H1 (cell line): ENCODE measurements at regions not wholly inside any gene's neighbourhood (a gene's known extent, or its start where the extent isn't known, plus 50 kb on each side); places are given as distances from the start of the nearest gene placed in this dataset.

ENCODE experiments used
- CTCF ChIA-PET: fragments of 300-600 bp; sonication (Branson Sonifier 250); formaldehyde crosslinking; loops from one replicate; lab custom pipeline; 2021; ENCODE audit not compliant: partially characterized antibody; lab: Charles Lee
- POLR2A ChIA-PET: fragments of 300-600 bp; sonication (Branson Sonifier 250); formaldehyde crosslinking; loops from one replicate; lab custom pipeline; 2021; ENCODE audit warnings: inconsistent platforms; ENCODE audit not compliant: partially characterized antibody; lab: Charles Lee
- DNase-seq, 2 experiments: peaks; one replicate each; pipeline versions ENCODE4 v3.0.0 to v3.0.0-alpha.2; 2010 to 2022; ENCODE audit warnings: low spot score in 2 of 2, low read depth in 1 of 2, mixed read lengths in 1 of 2
- FAIRE-seq: peaks from 2 replicates; lab custom pipeline; 2011; peaks lifted over from hg19 to GRCh38; lab: Jason Lieb, UNC
- H2AFZ ChIP-seq: 2 replicates; pipeline ENCODE4 v1.8.1; 2012; ENCODE audit warnings: low read length, inconsistent platforms
- H2AK5ac ChIP-seq: 2 replicates; pipeline ENCODE4 v1.6.1; 2013; ENCODE audit warnings: low read depth, low read length
- H2BK120ac ChIP-seq: replicated peaks from 2 replicates; pipeline ENCODE3; 2013; ENCODE audit warnings: low read depth, low read length, inconsistent platforms
- H2BK12ac ChIP-seq: 2 replicates; pipeline ENCODE4 v1.6.1; 2013; ENCODE audit warnings: low read depth, low read length
- H2BK15ac ChIP-seq: 2 replicates; pipeline ENCODE4 v1.6.1; 2013; ENCODE audit warnings: low read length
- H2BK20ac ChIP-seq: 2 replicates; pipeline ENCODE4 v1.6.1; 2013; ENCODE audit warnings: low read length
- H2BK5ac ChIP-seq: 2 replicates; pipeline ENCODE4 v1.6.1; 2013; ENCODE audit warnings: low read depth, low read length
- H3K14ac ChIP-seq: 2 replicates; pipeline ENCODE4 v1.6.1; 2013; ENCODE audit warnings: inconsistent platforms; ENCODE audit not compliant: insufficient read length
- H3K18ac ChIP-seq: 2 replicates; pipeline ENCODE4 v1.6.1; 2013; ENCODE audit warnings: low read length; ENCODE audit errors: extremely low read depth
- H3K23ac ChIP-seq: 2 replicates; pipeline ENCODE4 v1.6.1; 2013; ENCODE audit warnings: inconsistent platforms; ENCODE audit not compliant: insufficient read length
- H3K23me2 ChIP-seq: 2 replicates; pipeline ENCODE4 v1.6.1; 2013; ENCODE audit warnings: low read depth, low read length
- H3K27ac ChIP-seq: 2 replicates; pipeline ENCODE4 v1.6.1; 2011; ENCODE audit warnings: low read depth, low read length, inconsistent platforms
- H3K27me3 ChIP-seq, 4 experiments: replicated peaks in 1 of 4; 1 replicate in 1 of 4; 2 replicates in 3 of 4; pipeline versions ENCODE4 v1.6.1 to v1.8.1; 2011 to 2013; ENCODE audit warnings: low read length in 3 of 4, mild to moderate bottlenecking in 3 of 4, inconsistent platforms in 2 of 4, mixed read lengths in 2 of 4, moderate library complexity in 1 of 4; ENCODE audit not compliant: control insufficient read depth in 3 of 4, insufficient read depth in 3 of 4; ENCODE audit errors: extremely low read depth in 1 of 4
- H3K36me3 ChIP-seq, 4 experiments: 2 replicates each; pipeline versions ENCODE4 v1.6.1 to v1.8.1; 2011 to 2013; ENCODE audit warnings: mild to moderate bottlenecking in 4 of 4, low read length in 3 of 4, moderate library complexity in 2 of 4, control low read depth in 1 of 4, inconsistent platforms in 1 of 4; ENCODE audit not compliant: insufficient read depth in 4 of 4, control insufficient read depth in 2 of 4
- H3K4ac ChIP-seq: replicated peaks from 2 replicates; pipeline ENCODE3; 2013; ENCODE audit warnings: low read length, low read depth, mixed read lengths, inconsistent platforms; ENCODE audit not compliant: insufficient read length
- H3K4me1 ChIP-seq, 4 experiments: replicated peaks in 1 of 4; 1 replicate in 1 of 4; 2 replicates in 3 of 4; pipeline versions ENCODE4 v1.6.1 to v1.8.1; 2011 to 2013; ENCODE audit warnings: low read length in 3 of 4, inconsistent platforms in 2 of 4, mixed read lengths in 1 of 4; ENCODE audit not compliant: insufficient read depth in 4 of 4, control insufficient read depth in 3 of 4
- H3K4me2 ChIP-seq, 2 experiments: 2 replicates each; pipeline versions ENCODE4 v1.6.1 to v1.8.1; 2011 to 2013; ENCODE audit warnings: low read depth in 2 of 2, low read length in 2 of 2, control low read depth in 1 of 2, inconsistent platforms in 1 of 2, mild to moderate bottlenecking in 1 of 2; ENCODE audit not compliant: insufficient read depth in 1 of 2
- H3K4me3 ChIP-seq, 4 experiments: fragments of 200-600, 300-600 bp in 1 of 4; sonication (generic), shearing (Covaris generic), sonication (Bioruptor Twin) in 1 of 4; 2 replicates each; pipeline versions ENCODE4 v1.5.1 to v1.8.1; 2011 to 2016; ENCODE audit warnings: low read length in 4 of 4, low read depth in 3 of 4, control low read depth in 2 of 4, inconsistent platforms in 2 of 4, mild to moderate bottlenecking in 2 of 4, mixed read lengths in 1 of 4, moderate library complexity in 1 of 4; ENCODE audit not compliant: insufficient read depth in 2 of 4; ENCODE audit errors: extremely low read depth in 1 of 4
- H3K56ac ChIP-seq: replicated peaks from 2 replicates; pipeline ENCODE3; 2013; ENCODE audit warnings: low read depth, mild to moderate bottlenecking, mixed read lengths, low read length, inconsistent platforms; ENCODE audit not compliant: insufficient read length
- H3K79me1 ChIP-seq: 2 replicates; pipeline ENCODE4 v1.6.1; 2013; ENCODE audit warnings: low read depth, low read length, control low read depth
- H3K79me2 ChIP-seq, 2 experiments: 2 replicates each; pipeline versions ENCODE4 v1.6.1 to v1.8.1; 2012 to 2013; ENCODE audit warnings: low read length in 2 of 2, mild to moderate bottlenecking in 2 of 2, inconsistent platforms in 1 of 2; ENCODE audit not compliant: insufficient read depth in 2 of 2, control insufficient read depth in 1 of 2
- H3K9ac ChIP-seq, 4 experiments: replicated peaks in 1 of 4; 1 replicate in 1 of 4; 2 replicates in 3 of 4; pipeline versions ENCODE4 v1.6.1 to v1.8.1; 2011 to 2013; ENCODE audit warnings: low read depth in 3 of 4, low read length in 3 of 4, control low read depth in 2 of 4, mild to moderate bottlenecking in 2 of 4, moderate library complexity in 2 of 4, inconsistent platforms in 1 of 4; ENCODE audit errors: extremely low read depth in 1 of 4
- H3K9me3 ChIP-seq, 2 experiments: 2 replicates each; pipeline versions ENCODE4 v1.6.1 to v1.8.1; 2012 to 2013; ENCODE audit warnings: mild to moderate bottlenecking in 2 of 2, moderate library complexity in 2 of 2, control low read depth in 1 of 2, inconsistent platforms in 1 of 2, low read depth in 1 of 2, low read length in 1 of 2, mixed read lengths in 1 of 2; ENCODE audit not compliant: insufficient read depth in 2 of 2
- H4K20me1 ChIP-seq, 2 experiments: replicated peaks in 1 of 2; 2 replicates each; pipeline versions ENCODE3 to v1.8.1; 2011 to 2013; ENCODE audit warnings: inconsistent platforms in 2 of 2, low read length in 2 of 2, mild to moderate bottlenecking in 1 of 2; ENCODE audit not compliant: insufficient read depth in 2 of 2, control insufficient read depth in 1 of 2
- H4K5ac ChIP-seq: 2 replicates; pipeline ENCODE4 v1.6.1; 2013; ENCODE audit warnings: low read length, low read depth, mixed read lengths, inconsistent platforms; ENCODE audit not compliant: insufficient read length
- H4K8ac ChIP-seq: 2 replicates; pipeline ENCODE4 v1.8.0; 2013; ENCODE audit warnings: mild to moderate bottlenecking, moderate library complexity, low read length, inconsistent platforms; ENCODE audit not compliant: insufficient read depth; ENCODE audit errors: extremely low read depth
- H4K91ac ChIP-seq: replicated peaks from 2 replicates; pipeline ENCODE3; 2013; ENCODE audit warnings: low read length, mixed read lengths, inconsistent platforms; ENCODE audit not compliant: insufficient read length
- BACH1 ChIP-seq: IDR thresholded peaks from 2 replicates; pipeline ENCODE4 v1.6.1; 2012; ENCODE audit warnings: low read length, improper control_type of control experiment
- BCL11A ChIP-seq, 2 experiments: IDR thresholded peaks; one replicate each; pipeline ENCODE4 v1.6.1; 2011; ENCODE audit warnings: low read depth in 2 of 2, low read length in 2 of 2, mild to moderate bottlenecking in 2 of 2
- BRCA1 ChIP-seq: IDR thresholded peaks from 2 replicates; pipeline ENCODE4 v1.6.1; 2012; ENCODE audit warnings: low read depth, low read length, improper control_type of control experiment
- CEBPB ChIP-seq: IDR thresholded peaks from 2 replicates; pipeline ENCODE4 v1.6.1; 2012; ENCODE audit warnings: low read depth, low read length
- CREB1 ChIP-seq: IDR thresholded peaks from 2 replicates; pipeline ENCODE4 v1.6.1; 2012; ENCODE audit warnings: inconsistent platforms
- CTBP2 ChIP-seq: IDR thresholded peaks from 2 replicates; pipeline ENCODE4 v1.7.0; 2011; ENCODE audit warnings: borderline replicate concordance, mild to moderate bottlenecking, moderate library complexity, mixed read lengths, low read length; ENCODE audit not compliant: insufficient read depth, insufficient read length
- EP300 ChIP-seq, 2 experiments: IDR thresholded peaks; 1 replicate in 1 of 2; 2 replicates in 1 of 2; pipeline ENCODE4 v1.6.1; 2011 to 2012; ENCODE audit warnings: low read depth in 2 of 2, low read length in 2 of 2, mild to moderate bottlenecking in 2 of 2, borderline replicate concordance in 1 of 2, inconsistent platforms in 1 of 2, moderate library complexity in 1 of 2
- EZH2 ChIP-seq: fragments of 200-600 bp; sonication (generic); IDR thresholded peaks from 2 replicates; pipeline ENCODE4 v1.7.1; 2012; ENCODE audit warnings: low read depth, mild to moderate bottlenecking, moderate library complexity, low read length, inconsistent platforms; ENCODE audit not compliant: severe bottlenecking
- GABPA ChIP-seq: IDR thresholded peaks from 2 replicates; pipeline ENCODE4 v1.6.1; 2011; ENCODE audit warnings: mild to moderate bottlenecking, low read length, moderate library complexity, borderline replicate concordance; ENCODE audit not compliant: insufficient read depth
- KDM1A ChIP-seq: fragments of 200-600, 300-600 bp; sonication (generic); IDR thresholded peaks from 2 replicates; pipeline ENCODE4 v1.7.1; 2016; ENCODE audit warnings: mild to moderate bottlenecking, low read length, borderline replicate concordance
- NRF1 ChIP-seq: IDR thresholded peaks from 2 replicates; pipeline ENCODE4 v1.6.1; 2011; ENCODE audit warnings: mild to moderate bottlenecking, low read depth, low read length, improper control_type of control experiment
- SIRT6 ChIP-seq: IDR thresholded peaks from one replicate; pipeline ENCODE4 v1.7.1; 2012; ENCODE audit warnings: low read length, inconsistent platforms
- SIX5 ChIP-seq: IDR thresholded peaks from 2 replicates; pipeline ENCODE4 v1.6.1; 2011; ENCODE audit warnings: mild to moderate bottlenecking, low read depth, low read length
- SP2 ChIP-seq: IDR thresholded peaks from 2 replicates; pipeline ENCODE4 v1.6.1; 2012; ENCODE audit warnings: mild to moderate bottlenecking, low read length, inconsistent platforms
- TAF1 ChIP-seq: IDR thresholded peaks from 2 replicates; pipeline ENCODE4 v1.6.1; 2011; ENCODE audit warnings: mild to moderate bottlenecking, low read depth, low read length
- TEAD4 ChIP-seq: IDR thresholded peaks from 2 replicates; pipeline ENCODE4 v1.6.1; 2012; ENCODE audit warnings: low read depth, low read length, inconsistent platforms, mixed read lengths
- WGBS, 2 experiments: shearing (Covaris generic) in 1 of 2; methylation state at CpG; one replicate each; pipeline versions ENCODE4 v1.1.6 to v1.1.7; 2013 to 2015; ENCODE audit warnings: low lambda C conversion rate in 2 of 2, mixed read lengths in 2 of 2, inconsistent platforms in 1 of 2, low coverage in 1 of 2, missing lambda C conversion rate in 1 of 2; ENCODE audit not compliant: insufficient replicate concordance in 2 of 2, insufficient coverage in 1 of 2, insufficient read length in 1 of 2; ENCODE audit errors: extremely low coverage in 1 of 2, missing lambda C conversion rate in 1 of 2; 5-methylcytosine and 5-hydroxymethylcytosine counted together

GRCh38 chr6:71476371-71476770 is 187.8 kb downstream of the OGFRL1 start:
- Histone ChIP-seq H3K9ac (no peak overlapping the region), H3K18ac (no peak overlapping the region), H3K14ac (no peak overlapping the region), H3K56ac (no peak overlapping the region), H3K4me1 (peaks cover 0 to 4% (median 0%) of the 10 kb centered on the region in 4 experiments; a peak in 1 of 7 replicates), H2BK120ac (no peak overlapping the region), H3K4me3 (no peak overlapping the region), H2BK15ac (no peak overlapping the region), H4K91ac (no peak overlapping the region), H4K20me1 (no peaks in the 10 kb centered on the region), H3K9me3 (no peaks in the 10 kb centered on the region), H3K27ac (no peak overlapping the region), H3K79me1 (no peaks in the 10 kb centered on the region), H2AFZ (no peak overlapping the region), H2AK5ac (no peak overlapping the region), H2BK12ac (no peak overlapping the region), H3K23me2 (peaks cover 2% of the 10 kb centered on the region; the same call in 1 of the 2 replicates), H4K8ac (no peak overlapping the region), H3K79me2 (no peaks in the 10 kb centered on the region), H2BK5ac (no peak overlapping the region), H4K5ac (no peak overlapping the region), H3K27me3 (no peaks in the 10 kb centered on the region), H3K4me2 (no peak overlapping the region), H3K36me3 (no peaks in the 10 kb centered on the region), H2BK20ac (no peak overlapping the region), H3K23ac (no peak overlapping the region), H3K4ac (no peak overlapping the region)
- DNase-seq: no peak
- ChIA-PET CTCF (interaction anchor here (2.0 kb wide), 1 partner anchor 93 kb away, joined by 4 read pairs; no protein-coding TSS in a partner anchor), POLR2A (no interaction called here)
- FAIRE-seq: no peak
- 74% methylated on average over 4 of the region's 4 CpGs; no CpG with 5 or more reads in 1 of the 2 experiments for WGBS, 2 experiments
- TF ChIP-seq GABPA (no peak), CTBP2 (no peak), TEAD4 (no peak), KDM1A (no peak), BACH1 (no peak), SP2 (no peak), NRF1 (no peak), SIX5 (no peak), CREB1 (no peak), EP300 (IDR thresholded peaks at IDR 0.05; ENCODE audit: borderline replicate concordance in 1 of 2, low read depth in 2 of 2, low read length in 2 of 2) (no peak), EZH2 (no peak), CEBPB (no peak), TAF1 (no peak), BRCA1 (no peak), BCL11A (IDR thresholded peaks at IDR 0.05; ENCODE audit: low read depth in 2 of 2, low read length in 2 of 2) (no peak), SIRT6 (no peak)
